ENCODE measurements at regions not wholly inside any gene's neighbourhood (a gene's known extent, or its start where the extent isn't known, plus 50 kb on each side); places are given as distances from the start of the nearest gene placed in this dataset.

GRCh38 chr2:239676716-239677452, 276.1 kb upstream of the HDAC4 start:
- no peak for DNase-seq (ENCODE audit: low read depth in 2 of 2)

DNA sequence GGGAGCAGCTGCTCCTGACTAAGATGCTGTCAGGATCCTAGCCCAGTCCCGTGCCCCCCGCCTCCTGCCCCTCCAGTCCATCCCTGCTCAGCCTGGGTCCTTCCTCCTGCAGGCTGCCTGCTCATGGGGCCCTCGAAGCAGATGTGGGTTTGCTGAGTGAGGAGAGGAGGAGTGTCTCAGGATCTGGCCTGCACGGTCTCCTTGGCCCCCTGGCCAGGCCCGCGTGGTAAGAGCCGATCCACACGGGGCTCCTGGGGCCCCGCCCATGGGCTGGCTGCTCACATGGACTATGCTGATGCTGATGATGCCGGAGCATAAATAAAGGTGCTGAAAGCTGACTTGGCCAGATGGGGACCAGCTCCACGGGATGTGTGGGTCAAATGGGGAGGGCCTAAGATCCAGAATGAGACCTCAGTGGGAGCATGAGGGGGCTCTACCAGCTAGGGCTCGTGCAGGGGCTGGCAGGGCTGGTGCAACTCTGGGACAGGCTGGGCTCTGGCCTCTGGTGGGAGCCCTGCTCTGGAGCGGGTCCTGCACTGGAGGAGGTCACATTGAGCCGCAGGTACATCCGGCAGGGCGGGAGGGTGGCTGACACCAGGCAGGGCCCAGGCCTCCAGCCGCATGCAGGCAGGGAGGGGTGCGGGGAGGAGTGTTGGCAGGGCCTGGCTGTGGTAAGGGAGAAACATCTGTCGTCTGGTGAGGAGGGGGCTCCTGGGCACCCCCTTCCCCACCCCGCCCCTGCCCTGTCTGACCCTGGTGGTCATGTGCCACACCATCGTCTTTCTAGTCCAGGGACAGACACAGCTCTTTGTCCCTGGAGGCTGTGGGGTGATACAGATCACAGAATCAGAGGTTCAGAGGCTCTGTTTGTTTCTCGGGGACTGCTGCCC, 275.3 kb upstream of the HDAC4 start:
- no peak for DNase-seq (ENCODE audit: low read depth in 2 of 2)

GRCh38 chr2:239674981-239675825, 274.4 kb upstream of the HDAC4 start:
- no peak for DNase-seq (ENCODE audit: low read depth in 2 of 2)

GRCh38 chr2:239674101-239674980, 273.5 kb upstream of the HDAC4 start:
- DNase-seq (ENCODE audit: low read depth in 2 of 2) = no peak

DNA sequence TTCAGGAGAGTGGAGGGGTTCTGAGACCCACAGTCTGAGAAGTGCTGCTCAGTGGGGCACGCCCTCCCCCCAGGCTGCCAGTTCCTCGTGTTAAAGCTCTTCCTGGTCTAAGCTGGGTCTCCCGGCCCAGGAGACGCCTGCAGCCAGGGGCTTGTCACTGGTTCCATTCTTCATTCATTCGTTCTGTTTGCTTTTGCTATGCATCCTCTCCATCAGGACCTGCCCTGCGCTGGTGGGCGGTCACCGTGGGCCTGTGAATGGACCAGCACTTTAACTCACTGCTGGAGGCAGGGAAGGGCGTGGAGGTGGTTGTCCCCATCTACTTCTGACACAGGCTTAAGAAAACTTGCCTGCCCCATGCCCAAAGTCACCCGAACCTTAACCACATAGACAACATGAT, 272.8 kb upstream of the HDAC4 start:
- DNase-seq (ENCODE audit: low read depth in 2 of 2) = no peak

DNA sequence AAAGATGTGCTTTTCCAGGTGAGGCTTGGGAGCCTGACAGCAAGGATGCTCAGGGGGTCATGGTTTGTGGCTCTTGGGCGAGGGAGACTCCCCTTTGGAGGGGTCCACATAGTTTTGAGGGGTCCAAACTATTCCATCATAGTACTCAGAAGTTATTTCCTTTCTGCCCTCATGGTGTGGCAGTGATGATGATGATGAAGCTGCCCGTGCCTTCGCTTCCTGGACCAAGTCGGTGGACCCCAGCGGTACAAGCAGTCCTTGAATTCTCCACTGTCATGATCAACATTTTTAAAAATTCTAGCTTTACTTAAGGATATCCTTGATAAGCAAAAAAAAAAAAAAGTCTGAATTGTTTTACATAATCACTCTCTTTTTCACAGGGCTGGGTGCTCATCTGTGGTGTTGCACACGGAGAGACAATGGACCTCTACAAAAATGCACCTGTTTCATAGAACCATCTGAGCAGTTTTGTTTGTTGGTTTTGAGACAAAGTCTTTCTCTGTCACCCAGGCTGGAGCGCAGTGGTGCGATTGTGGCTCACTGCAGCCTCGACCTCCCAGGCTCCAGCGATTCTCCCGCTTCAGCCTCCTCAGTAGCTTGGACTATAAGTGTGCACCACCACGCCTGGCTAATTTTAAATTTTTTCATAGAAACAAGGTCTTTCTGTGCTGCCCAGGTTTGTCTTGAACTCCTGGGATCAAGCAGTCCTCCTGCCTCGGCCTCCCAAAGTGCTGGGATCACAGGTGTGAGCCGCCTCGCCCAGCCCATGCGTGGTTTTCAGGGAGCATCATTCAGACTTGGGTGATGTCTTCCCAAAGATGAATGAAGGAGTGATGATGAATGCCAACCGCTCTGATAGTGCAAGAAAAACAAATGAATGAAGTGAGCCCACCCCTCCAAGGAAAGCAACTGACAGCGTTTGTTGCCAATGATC, 271.4 kb upstream of the HDAC4 start:
- DNase-seq (ENCODE audit: low read depth in 2 of 2) = no peak

DNA sequence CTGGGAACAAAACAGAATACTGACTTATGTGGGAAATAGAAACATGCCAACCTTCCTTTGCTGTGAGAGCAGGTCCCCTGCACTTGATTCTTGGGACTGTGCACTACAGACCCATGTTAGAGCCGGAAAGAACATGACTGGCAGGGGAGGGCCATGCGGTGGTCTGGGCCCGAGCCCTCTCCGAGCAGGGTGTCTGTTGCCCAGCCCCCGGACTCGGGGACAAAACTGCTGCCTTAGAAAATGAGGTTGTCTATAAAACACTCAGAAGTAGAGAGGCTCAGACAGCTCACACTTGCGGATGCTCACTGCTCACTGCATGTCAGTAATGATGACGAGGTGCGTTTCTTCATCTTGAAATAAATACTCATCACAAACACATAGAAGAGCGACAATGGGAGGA, 270.7 kb upstream of the HDAC4 start:
- no peak for DNase-seq (ENCODE audit: low read depth in 2 of 2)

DNA sequence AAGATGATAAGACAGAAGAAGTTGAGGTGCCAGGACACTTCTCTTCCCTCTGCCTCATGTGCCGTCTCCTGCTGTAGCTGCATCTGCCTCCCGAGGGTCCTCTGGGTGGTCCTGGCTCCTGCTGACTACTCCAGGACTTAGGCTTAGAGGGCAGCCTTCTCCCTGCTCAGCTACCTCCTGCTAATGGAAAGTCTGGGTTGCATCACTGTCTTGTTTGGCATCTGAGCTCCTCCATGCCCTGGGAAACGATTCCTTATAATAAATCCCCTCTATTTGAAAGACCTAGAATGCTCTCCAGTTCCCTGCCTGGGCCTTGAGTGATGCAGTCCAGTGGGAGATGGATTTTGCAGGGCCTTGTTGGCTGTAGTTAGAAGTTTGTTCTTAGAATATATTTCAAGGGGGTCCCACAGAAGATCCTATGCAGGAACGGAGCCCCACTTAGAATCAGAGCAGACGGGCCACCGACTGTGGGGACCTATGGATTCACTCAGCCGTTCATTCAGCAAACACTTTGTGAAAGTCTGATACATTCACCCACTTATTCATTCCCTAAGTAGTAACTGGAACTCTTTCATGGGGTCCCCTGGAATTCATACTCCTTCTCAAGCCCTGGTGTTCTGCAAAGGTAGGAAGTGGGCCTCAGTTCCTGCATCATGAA, 269.8 kb upstream of the HDAC4 start:
- no peak for DNase-seq (ENCODE audit: low read depth in 2 of 2)

DNA sequence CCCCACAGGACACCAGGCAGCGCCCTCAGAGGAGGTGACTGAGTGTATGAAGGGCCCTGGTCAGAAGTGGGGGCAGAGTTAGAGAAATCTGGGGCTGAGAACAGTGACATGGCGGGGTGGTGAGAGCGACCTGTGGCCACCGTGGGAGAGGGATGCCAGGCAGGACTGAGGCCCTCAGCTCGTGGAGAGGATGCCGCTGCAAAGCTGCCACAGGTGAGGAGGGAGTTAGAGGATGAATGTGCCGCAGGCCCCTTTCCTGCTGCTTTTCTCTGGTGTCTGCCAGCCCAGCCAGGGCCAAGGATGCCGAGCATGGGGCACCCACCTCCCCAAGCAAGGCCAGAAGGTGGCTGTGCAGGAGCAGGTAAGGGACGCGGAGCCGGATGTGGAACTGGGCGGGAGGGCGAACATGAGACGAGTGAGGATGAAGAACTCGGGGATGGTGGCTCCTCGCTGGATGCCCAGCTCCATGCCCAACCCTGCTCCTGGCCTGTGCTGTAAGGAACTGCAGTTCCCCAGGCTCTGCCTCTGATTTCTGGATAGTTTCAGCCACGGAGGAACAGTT, 269.2 kb upstream of the HDAC4 start:
- no peak for DNase-seq (ENCODE audit: low read depth in 2 of 2)

DNA sequence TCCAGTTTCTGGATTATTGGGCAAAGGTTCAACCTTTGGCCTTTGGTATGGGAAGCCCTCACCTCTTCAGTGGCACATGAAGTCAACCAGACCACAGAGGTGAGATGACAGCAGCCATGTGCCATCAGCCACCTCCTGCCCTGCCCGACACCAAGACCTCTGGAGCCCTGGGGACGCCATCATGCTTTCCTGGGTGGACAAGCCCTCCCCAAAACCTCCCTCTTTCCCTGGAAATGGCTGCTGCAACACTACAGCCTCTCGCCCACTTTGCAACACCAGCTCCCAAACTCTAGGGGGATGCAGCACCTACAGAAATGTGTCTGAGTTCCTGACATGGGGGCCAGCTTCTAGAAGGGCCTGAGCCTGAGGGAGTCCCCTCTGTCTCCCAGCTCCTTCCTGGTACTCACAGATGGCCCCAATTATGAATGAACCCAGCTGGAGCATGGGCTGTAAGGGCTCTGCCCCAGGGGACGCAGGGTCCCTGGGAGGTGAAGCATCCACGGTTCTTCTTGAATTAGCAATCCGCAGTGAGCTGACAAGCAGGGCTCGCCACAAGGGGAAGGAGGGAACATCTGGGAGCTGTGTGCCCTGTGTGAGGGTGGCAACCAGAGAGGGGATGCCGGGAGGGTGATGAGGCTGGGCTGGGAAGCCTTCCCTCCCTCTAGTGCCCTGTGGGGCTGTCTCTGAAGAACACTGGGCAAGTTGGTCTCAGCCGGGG, 268.5 kb upstream of the HDAC4 start:
- no peak for DNase-seq (ENCODE audit: low read depth in 2 of 2)

GRCh38 chr2:239668651-239669050, 267.8 kb upstream of the HDAC4 start:
- no peak for DNase-seq (ENCODE audit: low read depth in 2 of 2)

DNA sequence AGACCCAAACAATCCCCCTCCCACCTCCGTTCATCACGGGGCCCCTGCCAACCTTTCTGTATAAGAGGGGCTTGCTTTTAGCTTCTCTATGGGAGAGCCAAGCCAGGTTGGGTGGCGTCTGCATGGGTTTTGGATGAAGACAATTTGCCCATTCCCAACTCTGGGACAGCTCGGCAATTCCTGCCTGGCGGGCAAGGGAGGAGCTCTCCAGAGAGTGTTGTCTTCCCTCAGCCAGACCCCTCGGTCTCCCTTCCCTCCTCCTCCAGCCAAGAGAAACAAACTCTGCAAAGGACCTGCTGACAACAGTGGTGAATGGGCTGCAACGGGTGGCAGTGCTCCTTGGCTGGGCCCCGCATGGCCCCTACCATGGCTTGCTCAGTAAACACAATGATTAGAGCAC, 267.2 kb upstream of the HDAC4 start:
- DNase-seq (ENCODE audit: low read depth in 2 of 2) = no peak

DNA sequence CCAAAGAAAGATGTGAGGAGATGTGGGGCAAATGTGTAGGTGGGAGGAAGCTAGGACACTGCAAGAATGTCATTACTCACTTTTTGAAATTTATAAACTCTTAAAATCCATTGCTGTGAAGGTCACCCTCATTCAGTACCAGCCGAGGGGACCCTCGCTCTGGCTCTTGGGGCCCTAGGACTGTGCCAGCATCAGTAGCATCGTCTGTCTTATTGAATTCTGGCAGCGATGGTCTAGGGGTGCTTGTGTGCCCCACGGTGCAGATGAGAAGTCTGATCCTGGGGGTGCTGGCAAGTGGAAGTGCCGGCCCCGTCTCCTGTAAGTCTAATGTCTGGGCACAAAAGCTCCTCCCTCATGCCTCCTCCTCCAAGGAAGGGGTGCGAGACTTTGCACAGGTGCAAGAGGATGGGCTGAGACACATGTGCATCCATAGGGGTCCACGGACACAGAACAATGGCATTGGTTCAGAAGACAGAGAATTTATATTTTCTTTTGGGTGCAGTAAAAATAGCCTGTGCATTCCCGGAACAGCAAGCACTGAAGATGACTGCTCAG, 266.7 kb upstream of the HDAC4 start:
- no peak for DNase-seq (ENCODE audit: low read depth in 2 of 2)

DNA sequence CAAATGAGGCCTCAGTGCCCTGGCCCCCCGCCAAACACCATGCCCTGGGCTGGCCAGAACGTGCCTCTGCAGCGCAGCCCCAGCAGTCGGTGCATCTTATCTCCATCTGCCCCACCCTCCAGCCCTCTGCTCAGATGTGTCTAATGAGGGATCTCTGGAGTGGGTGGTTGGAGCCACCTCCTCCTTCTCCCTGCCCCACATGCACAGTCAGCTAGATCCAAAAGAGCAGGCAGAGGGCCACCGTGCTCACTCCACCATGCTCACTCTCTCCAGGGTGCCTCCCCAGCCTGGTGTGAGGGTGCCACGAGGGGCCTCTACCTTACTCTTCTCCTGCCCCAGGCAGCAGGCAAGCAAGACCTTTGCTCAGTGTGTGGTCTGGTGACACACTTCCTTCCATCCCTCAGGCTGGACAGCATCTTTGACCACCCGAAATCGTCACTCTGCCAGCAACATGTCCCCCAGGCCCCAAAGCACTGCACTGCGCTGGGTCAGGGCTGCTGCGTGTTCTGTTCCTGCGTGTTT, 266.1 kb upstream of the HDAC4 start:
- DNase-seq (ENCODE audit: low read depth in 2 of 2) = no peak

DNA sequence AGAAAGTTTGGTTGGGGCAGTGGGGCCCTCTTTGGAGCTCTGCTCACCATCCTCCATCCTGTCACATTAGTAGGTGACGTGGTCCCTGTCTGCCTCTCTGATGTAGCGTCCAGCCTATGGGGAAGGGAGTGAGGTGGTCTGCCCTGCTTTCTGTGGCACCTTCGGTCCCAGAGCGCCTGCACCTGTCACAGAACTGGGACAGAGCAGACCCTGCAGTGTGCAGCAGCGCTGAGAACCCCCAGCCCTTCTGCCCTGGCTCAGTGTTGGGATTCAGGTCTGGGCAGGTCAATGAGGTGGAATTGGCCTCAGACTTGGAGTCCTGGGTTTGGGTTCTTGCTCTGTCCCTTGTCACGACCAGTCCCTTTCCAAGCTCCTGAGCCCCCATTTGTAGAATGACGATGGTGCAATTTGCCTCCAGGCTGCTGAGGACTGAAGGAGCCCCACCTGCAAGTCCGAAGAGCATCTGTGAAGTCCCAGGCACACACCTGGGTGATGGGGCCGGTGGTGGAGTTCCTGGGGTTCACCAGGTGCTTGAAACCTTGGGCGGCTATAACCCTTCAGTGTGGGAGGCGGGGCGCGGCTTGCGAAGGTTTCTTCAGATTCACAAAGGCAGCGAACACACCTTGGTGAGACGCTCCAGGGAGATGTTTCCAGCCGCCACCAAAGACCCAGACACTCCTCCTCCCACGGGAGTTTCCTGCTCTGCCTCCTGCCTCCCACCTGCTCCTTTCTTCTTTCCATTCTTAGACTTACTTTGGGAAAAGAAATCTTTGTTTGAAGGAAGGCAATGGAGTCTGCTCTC, 265.4 kb upstream of the HDAC4 start:
- DNase-seq (ENCODE audit: low read depth in 2 of 2) = no peak

DNA sequence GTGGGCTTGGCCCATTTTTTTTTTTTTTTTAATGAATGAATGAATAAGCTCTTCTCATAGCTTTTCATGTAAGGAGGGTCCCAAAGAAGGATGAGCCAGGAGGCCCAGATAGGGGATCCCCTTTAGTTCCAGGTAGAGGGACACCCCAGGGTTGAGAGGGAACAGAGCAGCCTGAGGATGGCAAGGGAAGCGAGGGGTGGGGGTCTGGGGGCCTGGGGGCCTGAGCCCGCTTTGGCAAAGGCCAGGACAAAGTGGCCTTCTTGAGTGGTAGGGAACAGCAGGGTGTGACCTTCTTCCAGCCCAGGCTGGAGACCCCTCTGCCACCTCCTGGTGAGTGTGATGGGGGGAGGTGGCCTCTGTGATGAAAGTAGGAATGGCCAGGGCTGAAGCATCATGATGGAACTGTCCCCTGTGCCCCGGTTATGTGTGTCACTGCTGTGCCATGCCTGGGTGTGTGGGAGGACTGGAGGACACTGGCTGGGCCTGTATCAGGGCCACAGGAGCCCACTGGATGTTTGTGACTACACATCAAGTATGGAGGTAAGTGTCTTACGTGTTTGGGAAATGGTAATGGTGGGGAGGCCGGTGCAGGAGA, 263.5 kb upstream of the HDAC4 start:
- no peak for DNase-seq (ENCODE audit: low read depth in 2 of 2)

All from dermis microvascular lymphatic vessel endothelial cell (primary cell).